Neural cell (in vitro differentiated cells): ENCODE measurements at regions not wholly inside any gene's neighbourhood (a gene's known extent, or its start where the extent isn't known, plus 50 kb on each side); places are given as distances from the start of the nearest gene placed in this dataset.

Source experiments
- H2AFZ ChIP-seq: fragments of 200-600, 300-800 bp; sonication (generic), shearing (Covaris generic); 2 replicates; pipeline ENCODE4 v1.6.0; 2014; ENCODE audit warnings: low read depth, mild to moderate bottlenecking, antibody characterized with exemption, low read length, moderate library complexity
- H3F3A ChIP-seq: fragments of 200-600 bp; shearing (Covaris generic); 2 replicates; pipeline ENCODE4 v1.6.1; 2016; ENCODE audit warnings: mild to moderate bottlenecking, moderate library complexity, mixed read lengths, antibody characterized with exemption, low read length; ENCODE audit not compliant: insufficient read depth, poor library complexity, severe bottlenecking
- H3K27ac ChIP-seq: fragments of 200-600, 300-800 bp; sonication (generic), shearing (Covaris generic); 2 replicates; pipeline ENCODE4 v1.5.1; 2014; ENCODE audit warnings: mild to moderate bottlenecking, low read length, moderate library complexity
- H3K27me3 ChIP-seq: fragments of 300-800, 200-600 bp; sonication (generic), shearing (Covaris generic); 2 replicates; pipeline ENCODE4 v1.6.0; 2014; ENCODE audit warnings: mild to moderate bottlenecking, low read depth, low read length, moderate library complexity; ENCODE audit not compliant: insufficient read depth
- H3K36me3 ChIP-seq: fragments of 300-800, 200-600 bp; sonication (generic), shearing (Covaris generic); 2 replicates; pipeline ENCODE4 v1.5.1; 2014; ENCODE audit warnings: mild to moderate bottlenecking, antibody characterized with exemption, low read length, moderate library complexity; ENCODE audit not compliant: insufficient read depth
- H3K4me2 ChIP-seq: fragments of 300-800, 200-600 bp; sonication (generic), shearing (Covaris generic); 2 replicates; pipeline ENCODE4 v1.6.0; 2014; ENCODE audit warnings: mild to moderate bottlenecking, low read length
- H3K4me3 ChIP-seq: fragments of 300-800, 200-600 bp; sonication (generic), shearing (Covaris generic); 2 replicates; pipeline ENCODE4 v1.5.1; 2014; ENCODE audit warnings: mild to moderate bottlenecking, low read length, moderate library complexity
- H3K79me2 ChIP-seq: fragments of 200-600 bp; shearing (Covaris generic); replicated peaks from 2 replicates; pipeline ENCODE4 v1.6.0; 2014; ENCODE audit warnings: mild to moderate bottlenecking, low read length, moderate library complexity; ENCODE audit not compliant: insufficient read depth
- H3K9ac ChIP-seq: fragments of 300-800, 200-600 bp; sonication (generic), shearing (Covaris generic); 2 replicates; pipeline ENCODE4 v1.6.1; 2016; ENCODE audit warnings: mild to moderate bottlenecking, low read length, mixed read lengths
- H3K9me2 ChIP-seq: fragments of 200-600 bp; shearing (Covaris generic); 2 replicates; pipeline ENCODE4 v1.6.1; 2016; ENCODE audit warnings: mild to moderate bottlenecking, low read length, mixed read lengths; ENCODE audit not compliant: insufficient read depth
- H3K9me3 ChIP-seq: fragments of 200-600, 300-800 bp; sonication (generic), shearing (Covaris generic); 2 replicates; pipeline ENCODE4 v1.6.1; 2016; ENCODE audit warnings: mild to moderate bottlenecking, mixed run types, low read length, moderate library complexity, mixed read lengths
- H4K20me1 ChIP-seq: fragments of 200-600 bp; shearing (Covaris generic); 2 replicates; pipeline ENCODE4 v1.6.1; 2016; ENCODE audit warnings: mild to moderate bottlenecking, mixed run types; ENCODE audit not compliant: insufficient read depth
- EP300 ChIP-seq: fragments of 450-650 bp; conservative IDR thresholded peaks from 2 replicates; pipeline ENCODE4 v1.6.1; 2014; ENCODE audit warnings: antibody characterized with exemption, mild to moderate bottlenecking, moderate library complexity; ENCODE audit not compliant: poor library complexity, severe bottlenecking
- EZH2 ChIP-seq: fragments of 200-600, 300-800 bp; shearing (Covaris generic), sonication (generic); IDR thresholded peaks from 2 replicates; pipeline ENCODE4 v1.6.1; 2014; ENCODE audit warnings: antibody characterized with exemption, low read length, borderline replicate concordance, mild to moderate bottlenecking; ENCODE audit not compliant: insufficient read depth, poor library complexity, severe bottlenecking
- MXI1 ChIP-seq: fragments of 450-650 bp; conservative IDR thresholded peaks from 2 replicates; pipeline ENCODE4 v1.6.1; 2014; ENCODE audit warnings: antibody characterized with exemption, mild to moderate bottlenecking; ENCODE audit not compliant: poor library complexity, severe bottlenecking
- POLR2AphosphoS5 ChIP-seq: IDR thresholded peaks from 2 replicates; pipeline ENCODE4 v1.6.1; 2012
- RAD21 ChIP-seq: fragments of 450-650 bp; conservative IDR thresholded peaks from 2 replicates; pipeline ENCODE4 v1.6.1; 2014; ENCODE audit warnings: antibody characterized with exemption, mild to moderate bottlenecking, moderate library complexity
- SMC3 ChIP-seq: fragments of 450-650 bp; conservative IDR thresholded peaks from 2 replicates; pipeline ENCODE4 v1.6.1; 2014; ENCODE audit warnings: antibody characterized with exemption, mild to moderate bottlenecking, moderate library complexity; ENCODE audit not compliant: poor library complexity
- TAF1 ChIP-seq: IDR thresholded peaks from 2 replicates; pipeline ENCODE4 v1.6.1; 2012; ENCODE audit warnings: low read depth
- TF ChIP-seq, protein P1 (sequence below): fragments of 450-650 bp; IDR thresholded peaks from 2 replicates; pipeline ENCODE4 v1.5.1; 2014; ENCODE audit warnings: antibody characterized with exemption, mild to moderate bottlenecking, moderate library complexity; ENCODE audit not compliant: poor library complexity, severe bottlenecking
- TF ChIP-seq, protein P2 (sequence below): IDR thresholded peaks from 2 replicates; pipeline ENCODE4 v1.6.1; 2012; ENCODE audit warnings: borderline replicate concordance

DNA sequence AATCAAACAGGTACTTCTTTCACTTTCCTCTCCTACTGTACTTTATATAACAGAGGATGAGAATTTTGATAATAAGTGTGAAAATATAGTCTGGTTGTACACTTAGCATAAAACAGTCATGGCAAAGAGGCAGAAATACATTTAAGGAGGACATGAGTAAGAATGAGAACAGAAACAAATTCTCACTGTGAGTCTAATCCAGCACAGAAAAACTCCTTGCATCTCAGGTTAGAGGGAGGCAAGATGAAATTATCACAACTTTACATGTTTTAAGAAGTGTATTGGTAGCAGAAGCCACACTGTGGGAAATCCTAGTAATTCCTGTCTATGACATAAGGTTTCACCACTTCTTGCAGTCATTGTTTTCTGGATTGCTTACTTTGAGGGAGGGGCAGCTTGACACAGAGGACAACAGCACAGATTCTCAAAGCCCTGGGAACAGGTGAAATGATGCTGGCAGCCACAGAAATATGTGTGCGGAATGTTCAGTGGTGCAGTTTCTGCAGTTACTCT lies 733.6 kb upstream of the GBE1 start:
- Histone ChIP-seq H3K9me2 (no peaks in the 10 kb centered on the region), H3K79me2 (no peaks in the 10 kb centered on the region), H3K27me3 (no peaks in the 10 kb centered on the region), H3F3A (peaks cover 4% of the 10 kb centered on the region), H2AFZ (no peak overlapping the region), H4K20me1 (no peaks in the 10 kb centered on the region), H3K9ac (no peak overlapping the region), H3K4me2 (no peak overlapping the region), H3K27ac (peak overlapping the region; percentile 7), H3K36me3 (no peaks in the 10 kb centered on the region), H3K4me3 (peak overlapping the region; percentile 9), H3K9me3 (no peaks in the 10 kb centered on the region)
- no peak for TF ChIP-seq MXI1
- TF ChIP-seq, protein P1, sequence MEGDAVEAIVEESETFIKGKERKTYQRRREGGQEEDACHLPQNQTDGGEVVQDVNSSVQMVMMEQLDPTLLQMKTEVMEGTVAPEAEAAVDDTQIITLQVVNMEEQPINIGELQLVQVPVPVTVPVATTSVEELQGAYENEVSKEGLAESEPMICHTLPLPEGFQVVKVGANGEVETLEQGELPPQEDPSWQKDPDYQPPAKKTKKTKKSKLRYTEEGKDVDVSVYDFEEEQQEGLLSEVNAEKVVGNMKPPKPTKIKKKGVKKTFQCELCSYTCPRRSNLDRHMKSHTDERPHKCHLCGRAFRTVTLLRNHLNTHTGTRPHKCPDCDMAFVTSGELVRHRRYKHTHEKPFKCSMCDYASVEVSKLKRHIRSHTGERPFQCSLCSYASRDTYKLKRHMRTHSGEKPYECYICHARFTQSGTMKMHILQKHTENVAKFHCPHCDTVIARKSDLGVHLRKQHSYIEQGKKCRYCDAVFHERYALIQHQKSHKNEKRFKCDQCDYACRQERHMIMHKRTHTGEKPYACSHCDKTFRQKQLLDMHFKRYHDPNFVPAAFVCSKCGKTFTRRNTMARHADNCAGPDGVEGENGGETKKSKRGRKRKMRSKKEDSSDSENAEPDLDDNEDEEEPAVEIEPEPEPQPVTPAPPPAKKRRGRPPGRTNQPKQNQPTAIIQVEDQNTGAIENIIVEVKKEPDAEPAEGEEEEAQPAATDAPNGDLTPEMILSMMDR: no peak
- TF ChIP-seq TAF1: no peak
- no peak for TF ChIP-seq RAD21
- TF ChIP-seq EP300: no peak
- no peak for TF ChIP-seq EZH2
- no peak for TF ChIP-seq POLR2AphosphoS5
- TF ChIP-seq, protein P2, sequence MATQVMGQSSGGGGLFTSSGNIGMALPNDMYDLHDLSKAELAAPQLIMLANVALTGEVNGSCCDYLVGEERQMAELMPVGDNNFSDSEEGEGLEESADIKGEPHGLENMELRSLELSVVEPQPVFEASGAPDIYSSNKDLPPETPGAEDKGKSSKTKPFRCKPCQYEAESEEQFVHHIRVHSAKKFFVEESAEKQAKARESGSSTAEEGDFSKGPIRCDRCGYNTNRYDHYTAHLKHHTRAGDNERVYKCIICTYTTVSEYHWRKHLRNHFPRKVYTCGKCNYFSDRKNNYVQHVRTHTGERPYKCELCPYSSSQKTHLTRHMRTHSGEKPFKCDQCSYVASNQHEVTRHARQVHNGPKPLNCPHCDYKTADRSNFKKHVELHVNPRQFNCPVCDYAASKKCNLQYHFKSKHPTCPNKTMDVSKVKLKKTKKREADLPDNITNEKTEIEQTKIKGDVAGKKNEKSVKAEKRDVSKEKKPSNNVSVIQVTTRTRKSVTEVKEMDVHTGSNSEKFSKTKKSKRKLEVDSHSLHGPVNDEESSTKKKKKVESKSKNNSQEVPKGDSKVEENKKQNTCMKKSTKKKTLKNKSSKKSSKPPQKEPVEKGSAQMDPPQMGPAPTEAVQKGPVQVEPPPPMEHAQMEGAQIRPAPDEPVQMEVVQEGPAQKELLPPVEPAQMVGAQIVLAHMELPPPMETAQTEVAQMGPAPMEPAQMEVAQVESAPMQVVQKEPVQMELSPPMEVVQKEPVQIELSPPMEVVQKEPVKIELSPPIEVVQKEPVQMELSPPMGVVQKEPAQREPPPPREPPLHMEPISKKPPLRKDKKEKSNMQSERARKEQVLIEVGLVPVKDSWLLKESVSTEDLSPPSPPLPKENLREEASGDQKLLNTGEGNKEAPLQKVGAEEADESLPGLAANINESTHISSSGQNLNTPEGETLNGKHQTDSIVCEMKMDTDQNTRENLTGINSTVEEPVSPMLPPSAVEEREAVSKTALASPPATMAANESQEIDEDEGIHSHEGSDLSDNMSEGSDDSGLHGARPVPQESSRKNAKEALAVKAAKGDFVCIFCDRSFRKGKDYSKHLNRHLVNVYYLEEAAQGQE: no peak
- TF ChIP-seq SMC3: no peak

DNA sequence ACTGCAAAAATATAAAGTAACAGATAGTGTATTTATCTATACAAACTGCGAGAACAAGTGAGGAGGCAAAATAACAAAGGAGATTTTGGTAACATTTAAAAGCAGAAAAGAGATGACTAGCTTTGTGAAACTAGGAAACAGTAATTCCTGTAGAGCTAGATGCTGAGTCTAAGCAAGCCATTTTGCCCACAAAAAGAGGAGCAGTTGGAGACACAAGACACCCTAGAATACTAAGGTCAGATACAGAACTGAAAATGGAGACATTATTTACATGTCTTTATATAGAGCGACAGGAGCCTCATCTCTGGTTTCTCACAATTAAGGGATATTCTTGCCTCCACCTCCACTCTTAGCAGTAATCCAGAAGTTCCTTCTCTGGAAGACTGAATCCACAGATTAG lies 732.4 kb upstream of the GBE1 start:
- no peaks in the 10 kb centered on the region for H3K9me3 ChIP-seq
- H3K9me2 ChIP-seq: no peaks in the 10 kb centered on the region
- peaks cover 4% of the 10 kb centered on the region for H3F3A ChIP-seq
- H3K79me2 ChIP-seq: no peaks in the 10 kb centered on the region
- no peaks in the 10 kb centered on the region for H3K36me3 ChIP-seq
- H2AFZ ChIP-seq: no peak overlapping the region
- H3K27ac ChIP-seq: no peak overlapping the region
- H3K27me3 ChIP-seq: no peaks in the 10 kb centered on the region
- no peak overlapping the region for H3K4me2 ChIP-seq
- H4K20me1 ChIP-seq: no peaks in the 10 kb centered on the region
- no peak for TF ChIP-seq EP300
- H3K4me3 ChIP-seq: no peak overlapping the region
- H3K9ac ChIP-seq: no peak overlapping the region

DNA sequence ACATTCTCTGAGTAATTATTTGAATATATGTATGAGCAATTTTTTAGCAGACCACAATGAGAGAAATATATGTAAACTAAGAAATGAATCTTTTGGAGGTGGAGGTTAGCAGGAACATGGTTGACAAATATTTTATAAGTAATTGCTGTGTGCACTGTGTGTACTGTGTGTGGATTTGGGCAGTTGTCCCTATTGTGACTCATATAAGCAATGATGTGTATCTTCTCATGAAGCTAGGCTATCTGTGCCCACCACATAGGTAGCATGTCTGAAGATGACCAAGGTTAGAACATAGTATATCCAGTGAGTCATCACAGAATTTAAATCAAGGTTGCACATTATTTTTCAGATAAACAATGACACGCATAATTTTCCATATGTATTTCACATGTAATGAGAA lies 713.9 kb upstream of the GBE1 start:
- H3K9me2 ChIP-seq: no peaks in the 10 kb centered on the region
- H3K79me2 ChIP-seq: no peaks in the 10 kb centered on the region
- no peak overlapping the region for H3K4me3 ChIP-seq
- no peak overlapping the region for H3K27ac ChIP-seq
- H3K36me3 ChIP-seq: no peaks in the 10 kb centered on the region
- TF ChIP-seq TAF1: no peak
- TF ChIP-seq RAD21: no peak
- TF ChIP-seq, protein P2: no peak
- TF ChIP-seq POLR2AphosphoS5: no peak
- TF ChIP-seq SMC3: no peak
- no peak for TF ChIP-seq EZH2
- no peak overlapping the region for H3K9ac ChIP-seq
- no peaks in the 10 kb centered on the region for H3K27me3 ChIP-seq
- no peak overlapping the region for H3K4me2 ChIP-seq
- no peak overlapping the region for H2AFZ ChIP-seq
- H4K20me1 ChIP-seq: no peaks in the 10 kb centered on the region
- H3F3A ChIP-seq: no peaks in the 10 kb centered on the region
- H3K9me3 ChIP-seq: no peaks in the 10 kb centered on the region
